ENCODE measurements at regions not wholly inside any gene's neighbourhood (a gene's known extent, or its start where the extent isn't known, plus 50 kb on each side); places are given as distances from the start of the nearest gene placed in this dataset.

GRCh38 chr18:7332452-7332851 is 101.6 kb downstream of the LRRC30 start:
- in situ Hi-C loops (cut with HindIII; ENCODE audit: extremely low pct_ligation_motif_present, low pct_unique_long_range_greater_than_20kb) = no loop called here
- ATAC-seq = no peak
- H3K9me3 ChIP-seq (ENCODE audit: low read length) = no peaks in the 10 kb centered on the region
- TF ChIP-seq KDM5B (CRISPR knock-in tag; IDR thresholded peaks at IDR 0.05; ENCODE audit: borderline replicate concordance) (no peak), PAXIP1 (CRISPR knock-in tag; conservative IDR thresholded peaks at IDR 0.05) (no peak), ETV5 (CRISPR knock-in tag; IDR thresholded peaks at IDR 0.05; ENCODE audit: borderline replicate concordance) (no peak), ATF1 (CRISPR knock-in tag; IDR thresholded peaks at IDR 0.05) (no peak), ZNF740 (CRISPR knock-in tag; IDR thresholded peaks at IDR 0.05) (no peak), IKZF4 (CRISPR knock-in tag; IDR thresholded peaks at IDR 0.05; ENCODE audit: borderline replicate concordance, low read depth, not compliant biosample characterization) (no peak), ELF4 (CRISPR knock-in tag; IDR thresholded peaks at IDR 0.05; ENCODE audit: borderline replicate concordance) (no peak), ZBTB8A (CRISPR knock-in tag; IDR thresholded peaks at IDR 0.05; ENCODE audit: borderline replicate concordance, low read depth) (no peak), HNF1A (IDR thresholded peaks at IDR 0.05; ENCODE audit: low read depth) (no peak), HNF1A (CRISPR knock-in tag; IDR thresholded peaks at IDR 0.05; ENCODE audit: borderline replicate concordance) (no peak), IRF2 (CRISPR knock-in tag; IDR thresholded peaks at IDR 0.05) (no peak), PAX8 (CRISPR knock-in tag; IDR thresholded peaks at IDR 0.05; ENCODE audit: borderline replicate concordance) (no peak), ARID2 (CRISPR knock-in tag; IDR thresholded peaks at IDR 0.05; ENCODE audit: borderline replicate concordance) (no peak), HNF4A (CRISPR knock-in tag; IDR thresholded peaks at IDR 0.05) (no peak), ZNF292 (CRISPR knock-in tag; IDR thresholded peaks at IDR 0.05; ENCODE audit: borderline replicate concordance, low read depth) (no peak), TBX3 (IDR thresholded peaks at IDR 0.05; ENCODE audit: borderline replicate concordance) (no peak), ZNF180 (CRISPR knock-in tag; IDR thresholded peaks at IDR 0.05; ENCODE audit: borderline replicate concordance, low read depth) (no peak), ZNF598 (CRISPR knock-in tag; IDR thresholded peaks at IDR 0.05; ENCODE audit: borderline replicate concordance) (no peak), ZNF841 (CRISPR knock-in tag; IDR thresholded peaks at IDR 0.05; ENCODE audit: borderline replicate concordance) (no peak)

More at GRCh38 chr18:7332452-7332851, 101.6 kb downstream of the LRRC30 start:
- H3K36me3 ChIP-seq (replicated peaks in 1 of 2; ENCODE audit: control insufficient read depth in 1 of 2, insufficient read depth in 2 of 2, low read length in 2 of 2) = no peaks in the 10 kb centered on the region
- peaks cover 6% of the 10 kb centered on the region; the same call in 1 of the 2 replicates for H3K4me1 ChIP-seq (ENCODE audit: insufficient read depth, low read length)
- intact Hi-C loops (cut with micrococcal nuclease; ENCODE audit: unreplicated experiment) = no loop called here
- H3K4me3 ChIP-seq (replicated peaks in 1 of 3; ENCODE audit: insufficient read depth in 1 of 3, low read depth in 2 of 3, low read length in 3 of 3) = no peak overlapping the region
- ChIA-PET CTCF (ENCODE audit: low intra/inter-chr PET ratio, low total read pairs) (no interaction called here), POLR2A (no interaction called here)
- no peak for DNase-seq (ENCODE audit: low spot score)
- no peaks in the 10 kb centered on the region for H3K79me2 ChIP-seq (ENCODE audit: insufficient read depth, low read length)
- no peaks in the 10 kb centered on the region for H4K20me1 ChIP-seq (ENCODE audit: insufficient read depth, low read length)
- H2AFZ ChIP-seq (ENCODE audit: low read length) = no peak overlapping the region
- no TSS peak for BruUV-seq (replicated peaks)
- H3K27ac ChIP-seq (ENCODE audit: extremely low read length, insufficient read depth, low read length) = no peak overlapping the region
- H3K9ac ChIP-seq (ENCODE audit: insufficient read depth, low read depth, low read length) = no peak overlapping the region
- 96% methylated on average over 1 of the region's 1 CpG for WGBS (ENCODE audit: low lambda C conversion rate)
- no peak overlapping the region for H3K4me2 ChIP-seq (ENCODE audit: low read depth, low read length)
- H3K27me3 ChIP-seq (ENCODE audit: control insufficient read depth in 1 of 2, insufficient read depth in 2 of 2, low read length in 2 of 2) = peaks cover 0 to 3% of the 10 kb centered on the region in 2 experiments; a peak in 2 of 5 replicates
- no peak for FAIRE-seq
